HK-2 (cell line): ENCODE measurements at regions not wholly inside any gene's neighbourhood (a gene's known extent, or its start where the extent isn't known, plus 50 kb on each side); places are given as distances from the start of the nearest gene placed in this dataset.
"Not testable (repeated sequence)": the region's sequence is repeated elsewhere in the genome, so short reads cannot be mapped to it uniquely, and the experiment has no call there.

ENCODE experiments used
- DNase-seq: peaks from one replicate; pipeline ENCODE4 v3.0.0-alpha.2; 2018; ENCODE audit not compliant: unreplicated experiment

DNA sequence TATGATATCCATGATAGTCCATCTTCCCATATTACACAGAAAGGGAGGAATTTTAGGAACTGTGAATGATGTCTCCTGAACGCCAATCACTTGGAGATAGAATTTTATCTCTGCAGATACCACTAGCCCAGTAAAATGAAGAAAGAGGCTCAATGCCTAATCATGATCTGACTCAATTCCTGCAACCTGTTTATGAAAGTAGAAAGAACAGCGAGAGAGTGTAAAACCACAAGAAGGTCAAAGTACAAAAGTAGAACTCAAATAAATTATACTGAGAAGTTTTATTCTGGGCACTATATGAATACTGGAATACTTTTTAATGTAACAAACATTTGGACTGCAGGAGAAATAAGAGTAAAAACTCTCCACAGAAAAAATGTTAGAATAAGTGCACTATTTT, 892.1 kb upstream of the DDX18 start:
- no peak for DNase-seq

GRCh38 chr2:116924509-116924908, 890.0 kb upstream of the DDX18 start:
- DNase-seq = no peak

- no peak for DNase-seq
Observed at GRCh38 chr2:116935097-116935814, 879.2 kb upstream of the DDX18 start.

GRCh38 chr2:116948258-116948657, 866.2 kb upstream of the DDX18 start:
- no peak for DNase-seq

DNA sequence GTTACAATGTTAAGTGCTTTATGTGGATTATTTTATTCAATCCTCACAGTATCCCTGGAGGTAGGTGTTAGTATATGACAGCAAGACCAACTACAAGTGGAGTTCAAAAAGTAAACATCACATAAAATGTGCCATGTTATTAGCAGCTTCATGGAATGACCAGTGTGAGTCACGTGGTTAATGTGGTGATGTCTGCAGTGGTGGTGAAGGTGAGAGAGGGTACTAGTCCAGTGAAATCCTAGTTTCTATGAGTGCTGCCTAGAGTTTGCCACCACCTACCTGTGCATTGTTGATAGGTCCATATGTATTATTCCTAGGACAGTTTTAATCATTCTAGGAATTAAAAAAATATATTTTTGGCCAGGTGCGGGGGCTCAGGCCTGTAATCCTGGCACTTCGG, 865.2 kb upstream of the DDX18 start:
- no peak for DNase-seq

- DNase-seq = no peak
Observed at GRCh38 chr2:116952254-116952653, 862.2 kb upstream of the DDX18 start.

DNA sequence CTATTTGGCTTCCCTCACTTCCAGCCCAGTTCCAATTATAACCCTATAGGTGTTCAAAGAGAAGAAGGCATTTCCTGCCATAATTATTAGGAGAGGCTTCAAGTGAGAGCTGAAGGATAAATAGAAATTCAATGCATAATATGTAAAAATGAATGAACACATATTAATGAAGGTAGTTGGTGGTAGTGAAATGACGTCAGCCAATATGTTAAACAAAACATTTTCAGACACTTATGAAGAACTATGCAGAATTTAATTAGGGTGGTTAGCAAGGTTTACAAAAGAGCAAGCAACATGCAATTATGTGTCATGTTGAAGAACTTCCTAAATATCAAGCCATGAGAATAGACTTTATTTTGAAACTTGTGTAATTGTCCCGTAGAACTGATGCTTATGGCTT, 858.8 kb upstream of the DDX18 start:
- DNase-seq = no peak

- no peak for DNase-seq
Observed at GRCh38 chr2:116975608-116976007, 838.9 kb upstream of the DDX18 start.

DNA sequence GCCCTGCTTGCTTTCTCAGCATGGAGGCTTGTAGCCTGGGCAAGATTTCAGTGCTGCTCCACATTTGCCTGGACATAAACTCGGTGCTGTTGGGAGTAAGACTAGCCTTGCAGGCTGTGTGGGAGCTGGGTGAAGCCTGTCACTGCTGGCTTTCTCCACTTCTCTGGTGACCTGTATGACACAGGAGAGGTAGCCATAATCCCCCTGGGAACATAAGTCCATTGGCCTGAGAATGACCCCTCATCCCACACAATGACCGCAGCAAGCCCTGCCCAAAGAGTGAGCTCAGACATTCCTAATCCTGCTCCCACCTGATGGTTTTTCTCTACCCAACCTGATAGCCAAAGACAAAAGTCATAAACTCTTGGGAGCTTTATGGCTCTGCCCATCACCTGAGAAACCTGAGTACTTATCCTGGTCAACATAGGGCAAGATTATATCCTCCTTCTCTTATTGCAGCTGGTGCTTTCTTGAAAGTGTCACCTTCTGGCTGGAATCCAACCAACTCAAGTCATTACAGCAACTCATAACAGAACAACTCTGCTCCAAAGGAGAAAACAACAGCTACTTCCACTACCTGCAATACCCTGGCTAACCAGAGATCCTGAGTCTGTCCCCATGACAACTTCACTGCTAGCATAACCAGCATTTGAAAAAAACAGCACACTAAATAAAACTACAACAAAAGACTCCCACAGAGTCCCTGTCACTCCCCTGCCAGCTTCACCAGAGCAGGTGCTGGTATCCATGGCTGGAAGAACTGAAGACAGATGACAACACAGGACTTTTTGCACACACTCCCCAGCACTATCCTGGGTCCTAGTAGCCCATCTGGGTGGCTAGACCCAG, 834.4 kb upstream of the DDX18 start:
- DNase-seq = no peak

GRCh38 chr2:116987447-116987846, 827.0 kb upstream of the DDX18 start:
- no peak for DNase-seq

DNA sequence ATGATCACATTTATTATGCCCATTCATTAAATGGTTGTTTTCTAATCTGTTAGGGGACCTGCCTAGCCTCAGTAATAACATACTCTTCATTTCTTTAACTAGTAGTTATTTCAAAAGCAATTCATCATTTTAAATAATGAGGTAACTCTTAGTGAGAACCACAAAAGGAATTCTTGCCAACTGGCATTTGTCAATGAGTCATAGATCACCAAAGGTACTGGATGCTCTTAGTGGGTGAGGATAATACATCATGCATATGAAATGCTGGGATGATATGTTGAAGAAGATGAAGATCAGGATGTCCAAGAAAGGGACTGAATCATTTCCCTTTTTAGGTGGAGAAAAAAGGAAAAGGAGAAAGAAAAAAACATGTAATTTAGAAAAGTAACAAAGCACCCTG, 826.2 kb upstream of the DDX18 start:
- no peak for DNase-seq

GRCh38 chr2:117019357-117019756, 795.1 kb upstream of the DDX18 start:
- DNase-seq = no peak

DNA sequence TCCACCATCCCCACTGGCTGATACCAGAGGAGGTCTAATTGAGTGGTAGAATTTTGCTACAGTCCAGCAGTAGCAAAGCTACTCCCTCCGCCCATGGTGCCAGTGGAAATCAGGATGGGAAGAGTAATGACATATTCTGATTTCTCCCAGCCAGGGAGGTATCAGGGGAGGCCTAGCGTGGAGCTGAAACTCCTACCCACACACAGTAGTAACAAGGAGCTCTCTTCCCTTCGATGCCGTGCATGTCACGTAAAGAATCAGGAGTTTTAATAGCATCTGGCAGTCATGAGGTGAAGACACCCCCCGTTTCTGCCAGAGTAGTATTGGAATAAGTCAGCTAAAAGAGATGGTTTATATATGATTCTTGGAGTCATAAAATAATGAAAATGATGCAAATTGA, 786.8 kb upstream of the DDX18 start:
- DNase-seq = no peak

- DNase-seq = not testable (repeated sequence)
Observed at GRCh38 chr2:117028708-117029107, 785.8 kb upstream of the DDX18 start.

- DNase-seq = no peak
Observed at GRCh38 chr2:117055499-117056375, 758.8 kb upstream of the DDX18 start.

GRCh38 chr2:117056376-117056748, 758.1 kb upstream of the DDX18 start:
- DNase-seq = no peak

- DNase-seq = no peak
Observed at GRCh38 chr2:117057016-117057415, 757.5 kb upstream of the DDX18 start.

- no peak for DNase-seq
Observed at GRCh38 chr2:117058366-117058765, 756.1 kb upstream of the DDX18 start.

GRCh38 chr2:117064021-117064420, 750.5 kb upstream of the DDX18 start:
- DNase-seq = no peak

GRCh38 chr2:117065912-117066311, 748.6 kb upstream of the DDX18 start:
- no peak for DNase-seq

DNA sequence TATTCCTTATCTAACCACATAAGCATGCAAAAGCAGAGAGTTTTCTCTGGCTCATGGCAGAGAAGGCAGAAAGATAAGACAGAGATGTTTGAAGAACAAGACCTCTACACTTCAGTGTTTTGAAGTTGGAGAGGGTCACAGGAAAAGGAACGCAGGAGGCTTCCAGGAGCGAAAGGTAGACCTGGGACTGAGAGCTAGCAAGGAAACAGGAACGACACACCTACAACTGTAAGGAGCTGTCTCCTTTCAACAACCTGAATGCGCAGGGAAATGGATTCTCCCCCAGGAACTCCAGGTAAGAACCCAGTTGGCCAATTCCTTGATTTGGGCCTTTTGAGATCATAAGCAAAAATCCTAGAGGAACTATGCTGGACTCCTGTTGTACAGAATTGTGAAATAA, 746.6 kb upstream of the DDX18 start:
- no peak for DNase-seq

DNA sequence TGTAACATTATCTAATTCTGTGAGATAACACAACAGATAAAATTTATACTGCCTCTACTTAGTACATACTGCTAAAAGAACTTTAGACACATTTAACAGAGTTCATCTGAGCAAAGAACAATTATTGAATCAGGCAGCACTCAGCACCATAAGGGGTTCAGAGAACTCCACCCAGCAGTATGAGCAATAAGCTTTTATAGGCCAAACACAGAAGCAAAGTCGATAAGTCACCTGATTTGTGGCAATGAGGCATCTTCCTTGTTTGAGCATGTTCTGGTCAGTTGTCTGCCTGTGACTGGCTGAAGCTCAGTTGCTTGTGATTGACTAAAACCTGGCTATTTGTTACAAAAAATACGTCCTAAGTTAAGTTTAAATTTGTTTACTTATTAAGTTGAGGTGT, 746.1 kb upstream of the DDX18 start:
- no peak for DNase-seq
